NCI-H1930 (cell line): ENCODE measurements at regions not wholly inside any gene's neighbourhood (a gene's known extent, or its start where the extent isn't known, plus 50 kb on each side); places are given as distances from the start of the nearest gene placed in this dataset.

ENCODE experiments used
- DNase-seq, 2 experiments: peaks; one replicate each; lab custom pipeline; 2025; lab: John Stamatoyannopoulos, UW

- no peak for DNase-seq
Measured at GRCh38 chr11:135075740-135076139, 663.7 kb upstream of the B3GAT1 start.

- peak in 1 of 2 experiments; percentile 34 for DNase-seq
Measured at GRCh38 chr11:135074397-135074998, 662.5 kb upstream of the B3GAT1 start.

GRCh38 chr11:135073870-135074269 is 661.8 kb upstream of the B3GAT1 start:
- no peak for DNase-seq

- DNase-seq = no peak
Measured at GRCh38 chr11:135073381-135073780, 661.3 kb upstream of the B3GAT1 start.

GRCh38 chr11:135069890-135070289 is 657.8 kb upstream of the B3GAT1 start:
- no peak for DNase-seq

GRCh38 chr11:135069063-135069462 is 657.0 kb upstream of the B3GAT1 start:
- no peak for DNase-seq

GRCh38 chr11:135062994-135063393 is 651.0 kb upstream of the B3GAT1 start:
- DNase-seq = no peak

- DNase-seq = no peak
Measured at GRCh38 chr11:135061166-135061565, 649.1 kb upstream of the B3GAT1 start.

- no peak for DNase-seq
Measured at GRCh38 chr11:135046986-135047385, 634.9 kb upstream of the B3GAT1 start.

GRCh38 chr11:135046556-135046955 is 634.5 kb upstream of the B3GAT1 start:
- no peak for DNase-seq

GRCh38 chr11:135043434-135043833 is 631.4 kb upstream of the B3GAT1 start:
- DNase-seq = no peak

GRCh38 chr11:135037828-135038227 is 625.8 kb upstream of the B3GAT1 start:
- no peak for DNase-seq

- DNase-seq = no peak
Measured at GRCh38 chr11:135036488-135037297, 624.7 kb upstream of the B3GAT1 start.

GRCh38 chr11:135035282-135035681 is 623.2 kb upstream of the B3GAT1 start:
- DNase-seq = no peak

GRCh38 chr11:135033540-135033939 is 621.5 kb upstream of the B3GAT1 start:
- peak in 1 of 2 experiments; percentile 10 for DNase-seq

GRCh38 chr11:135031205-135031989 is 619.4 kb upstream of the B3GAT1 start:
- DNase-seq = no peak

- DNase-seq = no peak
Measured at GRCh38 chr11:135027461-135027860, 615.4 kb upstream of the B3GAT1 start.

GRCh38 chr11:135023499-135023898 is 611.5 kb upstream of the B3GAT1 start:
- DNase-seq = no peak

GRCh38 chr11:135022454-135022853 is 610.4 kb upstream of the B3GAT1 start:
- no peak for DNase-seq

GRCh38 chr11:135019899-135020298 is 607.9 kb upstream of the B3GAT1 start:
- DNase-seq = no peak

- no peak for DNase-seq
Measured at GRCh38 chr11:135019343-135019871, 607.4 kb upstream of the B3GAT1 start.

GRCh38 chr11:135017296-135017695 is 605.3 kb upstream of the B3GAT1 start:
- DNase-seq = no peak

GRCh38 chr11:135015966-135016365 is 603.9 kb upstream of the B3GAT1 start:
- no peak for DNase-seq
